Esophagus (tissue), 2 donors: ENCODE measurements at regions not wholly inside any gene's neighbourhood (a gene's known extent, or its start where the extent isn't known, plus 50 kb on each side); places are given as distances from the start of the nearest gene placed in this dataset.

Experiments
- H3K27ac ChIP-seq, 2 donors: one replicate each; pipeline ENCODE4 v1.5.1; 2013; ENCODE audit warnings: low read depth in 2 of 2, mild to moderate bottlenecking in 2 of 2, inconsistent platforms in 1 of 2, low read length in 1 of 2, moderate library complexity in 1 of 2
- H3K27me3 ChIP-seq, 2 donors: one replicate each; pipeline ENCODE4 v1.6.1; 2013; ENCODE audit warnings: low read length in 2 of 2, control low read depth in 1 of 2, mild to moderate bottlenecking in 1 of 2; ENCODE audit not compliant: insufficient read depth in 2 of 2, control insufficient read depth in 1 of 2
- H3K36me3 ChIP-seq, 2 donors: one replicate each; pipeline ENCODE4 v1.6.1; 2013; ENCODE audit warnings: low read length in 1 of 2; ENCODE audit not compliant: control insufficient read depth in 2 of 2, insufficient read depth in 2 of 2
- H3K4me1 ChIP-seq, 2 donors: one replicate each; pipeline ENCODE4 v1.6.1; 2013; ENCODE audit warnings: low read length in 1 of 2; ENCODE audit not compliant: control insufficient read depth in 2 of 2, insufficient read depth in 2 of 2
- H3K4me3 ChIP-seq, 2 donors: one replicate each; pipeline ENCODE4 v1.5.1; 2013; ENCODE audit warnings: low read length in 2 of 2, mild to moderate bottlenecking in 2 of 2, low read depth in 1 of 2, moderate library complexity in 1 of 2
- H3K9me3 ChIP-seq, 2 donors: one replicate each; pipeline ENCODE4 v1.6.1; 2013; ENCODE audit warnings: mild to moderate bottlenecking in 2 of 2, low read depth in 1 of 2, low read length in 1 of 2, moderate library complexity in 1 of 2; ENCODE audit not compliant: control insufficient read depth in 2 of 2, insufficient read depth in 1 of 2
- WGBS, 2 donors: extraction: QIAGEN DNeasy Blood & Tissue Kit; methylation state at CpG; one replicate each; pipeline ENCODE4 v1.1.7; 2013; 5-methylcytosine and 5-hydroxymethylcytosine counted together
- donor health status: healthy with polysubstance abuse.
- donor health status: Bipolar disorder and iron deficiency.

DNA sequence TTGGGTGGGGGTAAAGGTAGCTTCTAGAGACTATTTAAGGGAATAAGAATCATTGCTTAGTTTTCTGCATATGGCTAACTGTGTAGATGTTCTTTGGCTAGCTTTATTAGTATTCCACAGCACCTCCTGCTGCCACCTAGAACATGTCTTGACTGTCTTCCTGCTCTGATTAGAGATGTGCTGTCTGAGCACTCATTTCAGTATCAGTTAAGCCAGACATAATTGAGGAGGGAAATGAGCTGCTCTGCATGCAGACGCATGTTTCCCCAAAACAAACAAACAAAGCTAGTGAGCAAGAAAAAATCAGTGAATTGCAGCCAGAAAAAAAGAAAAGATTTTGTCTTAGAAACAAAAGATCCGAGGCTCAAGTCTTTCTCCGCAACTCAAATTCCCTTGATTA is 402.2 kb downstream of the AASDHPPT start:
- Histone ChIP-seq H3K4me3 (no peak overlapping the region), H3K36me3 (no peaks in the 10 kb centered on the region), H3K27ac (no peak overlapping the region), H3K9me3 (no peaks in the 10 kb centered on the region), H3K27me3 (no peaks in the 10 kb centered on the region), H3K4me1 (no peaks in the 10 kb centered on the region)
- 50 to 65% methylated on average over 3 of the region's 3 CpGs for WGBS, 2 donors

GRCh38 chr11:106480581-106481190 is 403.2 kb downstream of the AASDHPPT start:
- no peak overlapping the region for H3K4me3 ChIP-seq
- H3K4me1 ChIP-seq: no peaks in the 10 kb centered on the region
- H3K27me3 ChIP-seq: no peaks in the 10 kb centered on the region
- WGBS, 2 donors: 83 to 95% methylated on average over 1 of the region's 1 CpG
- H3K27ac ChIP-seq: no peak overlapping the region
- no peaks in the 10 kb centered on the region for H3K9me3 ChIP-seq
- H3K36me3 ChIP-seq: no peaks in the 10 kb centered on the region

DNA sequence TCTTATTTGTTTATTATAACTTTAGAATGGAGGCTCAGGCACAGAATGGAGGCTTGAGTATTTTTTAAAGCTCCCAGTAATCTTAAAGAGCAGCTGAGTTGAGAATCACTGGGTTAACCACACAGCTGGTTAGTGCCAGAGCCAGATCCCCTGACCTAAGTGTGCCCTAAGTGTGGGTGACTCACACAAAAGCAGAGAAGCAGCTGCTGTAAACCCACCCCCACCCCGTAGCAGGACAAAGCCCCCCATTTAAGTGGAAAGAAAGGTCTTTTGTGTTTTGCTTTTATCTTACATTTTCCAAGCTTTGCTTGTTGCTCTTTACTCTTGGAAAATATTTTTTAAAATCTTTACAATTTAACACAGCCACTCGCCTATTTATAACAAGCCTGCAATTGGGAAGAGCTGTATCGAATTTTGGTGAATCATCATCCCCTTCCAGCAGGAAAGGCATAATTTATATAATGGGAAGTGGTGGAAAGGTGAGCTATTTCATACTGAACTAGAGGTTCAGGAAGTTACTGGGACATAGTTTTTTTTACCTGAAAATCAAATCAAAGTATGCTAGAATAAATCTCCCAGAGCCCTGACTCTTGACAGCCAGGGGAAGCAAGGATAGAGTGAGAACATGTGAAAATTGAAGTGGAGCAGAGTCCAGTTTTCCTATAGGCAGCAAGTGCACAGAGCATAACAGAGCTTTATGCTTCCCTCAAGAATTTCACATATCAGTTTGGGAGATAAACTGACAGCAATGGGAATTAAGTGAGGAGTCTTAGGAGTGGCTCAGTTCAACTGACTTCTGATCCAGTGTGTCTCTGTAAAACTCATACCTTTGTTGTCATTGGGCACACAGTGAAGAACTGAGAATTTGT is 405.7 kb downstream of the AASDHPPT start:
- Histone ChIP-seq H3K9me3 (peaks cover 0 to 2% of the 10 kb centered on the region in 2 donors), H3K36me3 (no peaks in the 10 kb centered on the region), H3K27me3 (no peaks in the 10 kb centered on the region), H3K4me3 (no peak overlapping the region), H3K27ac (no peak overlapping the region), H3K4me1 (no peaks in the 10 kb centered on the region)
- 30 to 40% methylated on average over 3 of the region's 3 CpGs for WGBS, 2 donors

GRCh38 chr11:106491751-106492150 is 414.3 kb downstream of the AASDHPPT start:
- no peak overlapping the region for H3K27ac ChIP-seq
- H3K9me3 ChIP-seq: peaks cover 0 to 2% of the 10 kb centered on the region in 2 donors
- H3K27me3 ChIP-seq: no peaks in the 10 kb centered on the region
- no peak overlapping the region for H3K4me3 ChIP-seq
- no peaks in the 10 kb centered on the region for H3K36me3 ChIP-seq
- no peaks in the 10 kb centered on the region for H3K4me1 ChIP-seq

- Histone ChIP-seq H3K4me1 (no peaks in the 10 kb centered on the region), H3K36me3 (no peaks in the 10 kb centered on the region), H3K27me3 (no peaks in the 10 kb centered on the region), H3K4me3 (no peak overlapping the region), H3K27ac (no peak overlapping the region), H3K9me3 (no peaks in the 10 kb centered on the region)
- WGBS, 2 donors: 15 to 28% methylated on average over 1 of the region's 1 CpG
Measured at GRCh38 chr11:106493751-106494150, 416.3 kb downstream of the AASDHPPT start.

GRCh38 chr11:106495046-106495445 is 417.6 kb downstream of the AASDHPPT start:
- H3K36me3 ChIP-seq: no peaks in the 10 kb centered on the region
- no peaks in the 10 kb centered on the region for H3K4me1 ChIP-seq
- H3K4me3 ChIP-seq: no peak overlapping the region
- no peaks in the 10 kb centered on the region for H3K27me3 ChIP-seq
- no peak overlapping the region for H3K27ac ChIP-seq
- H3K9me3 ChIP-seq: no peaks in the 10 kb centered on the region

GRCh38 chr11:106496677-106497076 is 419.2 kb downstream of the AASDHPPT start:
- no peaks in the 10 kb centered on the region for H3K36me3 ChIP-seq
- 24 to 48% methylated on average over 2 of the region's 2 CpGs for WGBS, 2 donors
- no peak overlapping the region for H3K27ac ChIP-seq

GRCh38 chr11:106497321-106497720 is 419.9 kb downstream of the AASDHPPT start:
- H3K9me3 ChIP-seq: no peaks in the 10 kb centered on the region
- H3K27ac ChIP-seq: no peak overlapping the region
- H3K4me3 ChIP-seq: no peak overlapping the region
- WGBS, 2 donors: 91 to 93% methylated on average over 9 of the region's 9 CpGs
- no peaks in the 10 kb centered on the region for H3K4me1 ChIP-seq
- no peaks in the 10 kb centered on the region for H3K27me3 ChIP-seq
- H3K36me3 ChIP-seq: no peaks in the 10 kb centered on the region

More at GRCh38 chr11:106496677-106497076, 419.2 kb downstream of the AASDHPPT start:
- Histone ChIP-seq H3K27me3 (no peaks in the 10 kb centered on the region), H3K9me3 (no peaks in the 10 kb centered on the region), H3K4me1 (no peaks in the 10 kb centered on the region), H3K4me3 (no peak overlapping the region)

DNA sequence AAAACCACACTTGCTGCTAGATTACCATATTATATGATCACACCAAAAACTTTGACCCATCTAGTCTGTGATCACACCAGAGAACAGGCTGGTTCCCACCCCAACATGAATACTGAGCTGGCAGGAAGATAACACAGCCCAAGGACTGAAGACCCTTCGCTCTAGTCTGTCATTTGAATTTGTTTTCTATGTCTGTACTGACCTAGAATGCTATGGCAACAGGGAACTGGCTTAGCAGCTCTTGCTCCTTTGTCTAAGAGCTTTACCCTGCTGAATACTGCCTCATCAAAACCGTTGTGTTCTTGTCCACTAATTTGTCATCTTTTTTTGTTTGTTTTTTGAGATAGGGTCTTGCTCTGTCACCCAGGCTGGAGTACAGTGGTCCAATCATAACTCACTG is 420.4 kb downstream of the AASDHPPT start:
- no peaks in the 10 kb centered on the region for H3K9me3 ChIP-seq
- H3K4me3 ChIP-seq: no peak overlapping the region
- H3K36me3 ChIP-seq: no peaks in the 10 kb centered on the region
- no peak overlapping the region for H3K27ac ChIP-seq
- no peaks in the 10 kb centered on the region for H3K27me3 ChIP-seq
- WGBS, 2 donors: 61 to 76% methylated on average over 2 of the region's 2 CpGs
- no peaks in the 10 kb centered on the region for H3K4me1 ChIP-seq

GRCh38 chr11:106503901-106504300 is 426.4 kb downstream of the AASDHPPT start:
- no peaks in the 10 kb centered on the region for H3K27me3 ChIP-seq
- no peak overlapping the region for H3K27ac ChIP-seq
- H3K4me1 ChIP-seq: no peaks in the 10 kb centered on the region
- H3K36me3 ChIP-seq: no peaks in the 10 kb centered on the region
- H3K4me3 ChIP-seq: no peak overlapping the region
- 69 to 79% methylated on average over 1 of the region's 1 CpG for WGBS, 2 donors
- no peaks in the 10 kb centered on the region for H3K9me3 ChIP-seq
